Right lung (tissue), 2 donors: ENCODE measurements at regions not wholly inside any gene's neighbourhood (a gene's known extent, or its start where the extent isn't known, plus 50 kb on each side); places are given as distances from the start of the nearest gene placed in this dataset.

Source experiments
- DNase-seq, 2 donors: peaks; one replicate each; pipeline ENCODE4 v3.0.0-alpha.2; 2013

- peak; percentile 39 to 48 for DNase-seq
Observed at GRCh38 chr10:32171204-32171603, 115.0 kb upstream of the KIF5B start.

GRCh38 chr10:32169556-32169955, 113.3 kb upstream of the KIF5B start:
- DNase-seq: no peak

DNA sequence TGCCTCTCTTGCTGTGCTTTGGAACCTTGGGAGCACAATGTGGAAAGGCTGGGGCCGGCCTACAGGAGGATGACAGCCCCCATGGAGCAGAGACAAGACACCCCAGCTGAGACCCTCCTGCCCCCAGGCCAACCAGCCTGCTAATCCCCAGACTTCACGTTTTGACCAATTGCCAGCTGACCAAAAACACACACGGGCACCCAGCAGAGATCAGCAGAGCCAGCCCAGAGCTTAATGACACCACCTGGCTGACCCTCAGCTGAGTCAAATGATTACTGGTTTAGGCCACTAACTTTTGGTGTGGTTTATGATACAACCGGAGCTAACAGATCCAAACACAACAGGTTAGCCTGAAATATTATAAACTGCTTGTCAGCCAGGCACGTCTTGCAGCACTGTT, 111.2 kb upstream of the KIF5B start:
- no peak for DNase-seq

DNA sequence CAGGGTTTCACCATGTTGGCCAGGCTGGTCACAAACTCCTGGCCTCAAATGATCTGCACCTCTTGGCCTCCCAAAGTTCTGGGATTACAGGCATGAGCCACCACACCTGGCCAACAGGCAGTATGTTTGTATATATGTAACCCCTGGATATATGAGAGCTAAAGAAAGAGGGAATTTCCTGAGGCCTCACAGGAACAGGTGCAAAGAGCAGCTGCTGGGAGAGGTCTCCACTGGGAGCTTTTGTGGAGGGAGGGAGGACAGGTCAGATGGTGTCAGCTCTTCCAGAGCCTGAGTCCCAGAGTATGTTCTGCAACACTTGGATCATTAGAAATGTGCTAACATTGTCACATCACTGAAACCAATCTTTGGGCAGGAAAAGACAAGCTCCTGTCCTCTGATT, 110.1 kb upstream of the KIF5B start:
- DNase-seq: no peak

DNA sequence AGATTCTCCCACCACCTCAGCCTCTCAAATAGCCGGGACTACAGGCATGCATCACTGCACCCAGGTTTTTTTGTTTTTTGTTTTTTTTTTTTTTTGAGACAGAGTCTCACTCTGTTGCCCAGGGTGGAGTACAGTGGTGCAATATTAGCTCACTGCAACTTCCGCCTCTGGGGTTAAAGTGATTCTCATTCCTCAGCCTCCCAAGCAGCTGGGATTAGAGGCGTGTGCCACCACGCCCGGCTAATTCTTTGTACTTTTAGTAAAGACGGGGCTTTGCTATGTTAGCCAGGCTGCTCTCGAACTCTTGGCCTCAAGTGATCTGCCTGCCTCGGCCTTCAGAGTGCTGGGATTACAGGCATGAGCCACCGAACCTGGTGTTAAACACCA, 107.5 kb upstream of the KIF5B start:
- no peak for DNase-seq

GRCh38 chr10:32163071-32163761, 107.0 kb upstream of the KIF5B start:
- DNase-seq: no peak

DNA sequence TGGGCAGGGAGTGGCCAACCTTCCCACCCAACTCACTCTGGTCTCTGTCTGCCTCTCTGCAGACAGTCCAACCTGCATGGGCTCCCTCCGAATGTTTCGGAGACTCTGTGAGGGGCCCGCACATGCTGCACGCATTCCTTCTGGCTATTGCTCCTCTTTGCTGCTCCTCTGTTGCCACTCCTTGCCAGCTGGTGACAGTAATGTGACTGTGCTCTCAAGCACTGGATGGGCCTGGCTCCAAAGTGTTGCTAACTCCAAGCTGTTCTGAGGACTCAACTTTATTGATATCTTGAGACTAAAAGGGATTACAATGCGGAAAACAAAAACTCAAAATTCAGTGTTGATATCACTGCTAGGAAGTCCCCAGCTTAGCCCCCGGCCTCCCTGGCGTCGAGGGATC, 105.4 kb upstream of the KIF5B start:
- DNase-seq: no peak

DNA sequence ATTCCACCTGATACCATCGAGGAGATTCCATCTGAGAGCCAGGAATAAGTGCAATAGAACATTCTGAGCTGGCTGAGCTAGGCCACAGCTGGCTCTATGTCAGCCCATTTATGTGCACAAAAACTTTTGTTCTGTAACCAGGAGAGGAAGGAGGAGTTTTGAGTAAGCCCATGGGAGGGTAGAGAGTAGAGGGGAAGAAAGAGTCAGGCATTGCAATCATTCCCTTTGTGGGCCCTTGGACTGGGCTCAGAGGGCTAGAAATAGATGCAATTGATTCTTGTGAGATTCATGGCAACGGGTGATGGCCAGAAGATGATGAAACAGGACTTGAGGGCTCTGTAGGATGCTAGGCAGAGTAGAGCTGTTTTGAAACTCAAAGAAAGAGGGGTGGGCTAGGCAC, 104.6 kb upstream of the KIF5B start:
- DNase-seq: no peak

- DNase-seq: no peak
Observed at GRCh38 chr10:32159264-32159663, 103.0 kb upstream of the KIF5B start.

- DNase-seq: no peak
Observed at GRCh38 chr10:32156031-32156495, 99.8 kb upstream of the KIF5B start.

DNA sequence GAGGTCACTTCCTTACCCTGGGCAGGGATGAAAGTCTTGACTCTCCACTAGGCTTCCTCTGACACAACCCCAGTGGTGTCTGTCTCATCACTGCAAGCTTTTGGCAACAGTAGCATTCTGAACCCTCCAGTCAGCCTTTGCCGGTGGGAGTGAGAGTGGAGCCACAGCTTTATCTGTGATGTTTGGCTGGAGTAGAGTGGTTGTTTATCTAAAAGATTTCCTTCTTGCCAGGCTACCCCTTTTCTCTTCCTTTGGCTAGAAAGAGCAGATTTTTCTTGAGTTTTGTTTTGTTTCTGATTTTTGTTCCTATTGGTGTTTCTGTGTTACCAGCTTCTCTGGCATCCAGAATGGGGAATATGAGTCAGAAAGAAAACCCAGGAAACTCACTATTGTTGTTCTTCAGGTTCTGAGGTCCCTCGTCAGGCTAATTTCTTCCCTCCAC, 98.9 kb upstream of the KIF5B start:
- no peak for DNase-seq

GRCh38 chr10:32153931-32154330, 97.7 kb upstream of the KIF5B start:
- no peak for DNase-seq

DNA sequence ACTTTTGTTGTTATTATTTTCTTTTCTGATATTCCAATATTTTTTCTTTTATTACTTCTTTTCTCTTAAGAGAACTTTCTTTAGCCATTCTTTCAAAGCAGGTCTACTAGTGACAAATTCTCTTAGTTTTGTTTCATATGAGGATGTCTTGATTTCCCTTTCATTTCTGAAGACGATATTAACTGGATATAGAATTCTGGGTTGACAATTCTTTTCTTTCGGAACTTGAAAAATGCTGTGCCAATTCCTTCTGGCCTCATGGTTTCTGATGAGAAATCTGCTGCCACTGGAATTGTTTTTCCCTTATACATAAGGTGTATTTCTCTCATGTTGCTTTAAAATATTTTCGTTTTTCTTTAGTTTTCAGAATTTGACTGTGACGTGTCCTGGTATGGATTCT, 97.0 kb upstream of the KIF5B start:
- no peak for DNase-seq

DNA sequence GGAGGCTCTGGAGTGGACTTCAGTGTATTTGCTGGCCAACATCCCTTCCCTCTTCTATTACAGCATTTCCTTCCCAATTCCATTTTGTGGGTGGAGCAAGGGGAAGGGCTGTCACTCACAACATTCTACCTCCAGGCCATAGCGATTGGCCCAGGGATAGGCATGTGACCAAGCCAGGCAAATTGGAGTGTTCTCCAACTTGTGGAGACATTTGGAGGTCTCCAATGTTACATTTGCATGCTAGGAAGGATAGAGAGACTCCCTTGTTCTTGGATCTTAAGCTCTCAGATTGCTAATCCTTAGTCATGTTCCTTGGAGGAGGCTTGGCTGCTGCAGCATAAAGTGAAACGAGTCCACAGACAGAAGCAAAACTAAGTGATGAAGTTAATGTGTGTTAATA, 95.6 kb upstream of the KIF5B start:
- DNase-seq: no peak

- DNase-seq: no peak
Observed at GRCh38 chr10:32150532-32151101, 94.4 kb upstream of the KIF5B start.

DNA sequence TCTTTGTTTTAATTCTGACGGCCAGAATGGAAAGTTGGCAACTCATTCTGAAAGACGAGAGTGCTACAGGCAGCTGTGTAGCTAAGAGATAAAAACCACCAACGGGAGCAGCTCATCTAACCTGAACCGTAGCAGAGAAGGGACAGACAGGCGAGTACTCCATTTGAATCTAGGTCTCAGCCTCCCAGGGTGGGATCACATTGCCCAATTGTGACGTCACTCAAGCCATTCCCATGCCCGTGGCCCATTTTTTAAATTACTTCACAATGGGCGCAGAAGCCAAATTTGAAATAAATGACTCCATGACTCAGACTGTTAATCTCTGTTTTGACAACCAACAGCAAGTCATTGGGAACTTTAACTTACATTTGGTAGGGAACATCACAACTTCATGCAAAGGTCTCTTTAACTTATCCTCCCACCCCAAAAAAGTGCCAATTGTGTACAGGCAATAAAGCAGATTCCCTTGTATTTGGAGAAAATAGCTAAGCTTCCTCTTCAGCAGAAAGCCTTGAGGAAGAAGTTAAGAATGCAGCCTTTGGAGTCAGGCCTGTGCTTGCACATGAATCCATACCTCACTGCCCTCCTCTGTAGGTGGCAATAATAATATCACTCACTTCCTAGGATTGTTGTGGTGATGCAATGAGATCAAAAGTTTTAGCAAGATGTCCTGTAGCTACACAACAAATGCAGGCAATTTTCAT, 93.2 kb upstream of the KIF5B start:
- DNase-seq: peak; percentile 12 to 16

DNA sequence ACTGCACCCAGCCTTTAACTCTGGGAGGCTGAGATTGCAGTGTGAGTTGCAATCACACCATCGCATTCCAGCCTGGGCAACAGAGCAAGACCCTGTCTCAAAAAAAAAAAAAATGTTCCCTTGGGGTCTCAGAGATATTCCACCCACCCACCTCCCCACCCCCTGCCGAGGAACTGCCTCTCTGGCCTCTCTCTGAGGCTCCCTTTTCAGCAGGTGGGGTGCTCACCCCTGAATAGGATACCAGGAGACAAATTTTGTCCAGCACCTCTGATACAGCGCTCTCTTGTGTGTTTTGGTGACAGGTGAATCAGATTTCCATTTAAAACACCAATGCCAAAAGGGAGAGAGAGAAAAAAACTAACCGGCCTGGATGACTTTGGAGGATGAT, 92.6 kb upstream of the KIF5B start:
- no peak for DNase-seq

DNA sequence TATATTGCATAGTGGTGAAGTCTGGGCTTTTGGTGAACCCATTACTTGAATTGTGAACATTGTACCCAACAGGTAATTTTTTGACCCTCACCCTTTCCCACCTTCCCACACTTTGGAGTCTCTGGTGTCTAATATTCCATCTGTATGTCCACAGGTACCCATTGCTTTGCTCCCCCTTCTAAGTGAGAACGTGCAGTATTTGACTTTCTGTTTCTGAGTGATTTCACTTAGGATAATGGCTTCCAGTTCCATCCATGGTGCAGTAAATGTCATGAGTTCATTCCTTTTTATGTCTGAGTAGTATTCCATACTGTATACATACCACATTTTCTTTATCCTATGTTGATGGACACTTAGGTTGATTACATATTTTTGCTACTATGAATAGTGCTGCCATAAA, 91.5 kb upstream of the KIF5B start:
- no peak for DNase-seq

GRCh38 chr10:32146166-32146565, 89.9 kb upstream of the KIF5B start:
- no peak for DNase-seq

GRCh38 chr10:32144817-32145688, 88.8 kb upstream of the KIF5B start:
- DNase-seq: no peak

DNA sequence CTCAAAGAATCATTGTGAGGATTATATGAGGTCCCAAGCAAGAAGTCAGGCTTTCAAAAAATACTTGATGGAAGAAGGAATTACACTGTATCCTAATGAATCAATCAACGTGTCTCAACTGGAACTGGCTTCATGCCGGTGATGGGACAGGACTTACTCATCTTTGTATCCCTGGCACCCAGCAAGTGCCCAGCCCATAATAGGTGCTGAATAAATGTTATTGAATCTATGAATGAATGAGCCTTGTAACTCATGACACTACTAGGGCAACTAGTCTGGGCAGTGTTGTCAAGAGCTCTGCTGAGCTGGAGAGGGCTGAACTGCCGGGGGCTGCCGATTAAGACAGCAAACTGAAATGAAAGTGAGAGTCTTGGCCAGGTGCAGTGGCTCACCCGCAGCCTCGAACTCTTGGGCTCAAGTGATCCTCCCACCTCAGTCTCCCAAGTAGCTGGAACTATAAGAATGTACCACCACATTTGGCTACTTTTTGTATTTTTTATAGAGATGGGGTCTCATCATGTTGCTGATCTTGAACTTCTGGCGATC, 87.2 kb upstream of the KIF5B start:
- no peak for DNase-seq

DNA sequence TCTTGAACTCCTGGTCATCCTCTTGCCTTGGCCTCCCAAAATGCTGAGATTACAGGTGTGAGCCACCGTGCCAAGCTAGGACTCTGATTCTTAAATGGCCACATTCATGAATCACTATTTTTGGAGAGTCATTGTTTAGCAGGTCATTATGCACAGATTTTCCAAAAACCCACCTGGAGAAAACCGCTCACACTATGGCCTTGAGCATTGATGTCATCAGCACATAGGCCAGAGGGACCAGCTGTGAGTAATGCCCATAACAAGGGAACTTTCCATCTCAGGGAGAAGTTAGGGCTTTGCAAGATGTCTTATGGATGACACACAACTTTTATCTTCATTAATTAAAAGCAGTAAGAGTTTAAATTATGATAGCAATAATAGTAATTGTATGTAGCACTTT, 86.4 kb upstream of the KIF5B start:
- no peak for DNase-seq
